K562 (cell line): ENCODE measurements at regions not wholly inside any gene's neighbourhood (a gene's known extent, or its start where the extent isn't known, plus 50 kb on each side); places are given as distances from the start of the nearest gene placed in this dataset.

ENCODE experiments used
- CEBPB ChIP-seq: fragments of 450-650 bp; IDR thresholded peaks from 2 replicates; pipeline ENCODE4 v1.6.1; 2016; ENCODE audit warnings: missing genetic modification characterization, missing compliant biosample characterization
- CTCF ChIP-seq, 3 experiments: IDR thresholded peaks in 2 of 3; conservative IDR thresholded peaks in 1 of 3; 2 replicates each; pipeline ENCODE4 v1.5.1; 2011 to 2012; ENCODE audit warnings: low read length in 3 of 3, mild to moderate bottlenecking in 3 of 3, control low read depth in 2 of 3, improper control_type of control experiment in 1 of 3, inconsistent platforms in 1 of 3, low read depth in 1 of 3, mixed read lengths in 1 of 3, moderate library complexity in 1 of 3; ENCODE audit not compliant: insufficient read depth in 2 of 3
- EZH2 ChIP-seq: IDR thresholded peaks from 2 replicates; pipeline ENCODE4 v1.6.1; 2012; ENCODE audit warnings: low read depth, mild to moderate bottlenecking, inconsistent platforms, low read length, borderline replicate concordance
- POLR2A ChIP-seq: fragments of 450-650 bp; conservative IDR thresholded peaks from 2 replicates; pipeline ENCODE4 v1.6.1; 2016
- ZNF224 ChIP-seq: sonication (generic); formaldehyde crosslinking; IDR thresholded peaks from 2 replicates; pipeline ENCODE4 v1.8.0; 2022; ENCODE audit warnings: mild to moderate bottlenecking, missing genetic modification reagents
- ZNF274 ChIP-seq: IDR thresholded peaks from 2 replicates; pipeline ENCODE4 v1.6.1; 2011; ENCODE audit warnings: low read depth, mild to moderate bottlenecking, low read length, moderate library complexity, borderline replicate concordance

DNA sequence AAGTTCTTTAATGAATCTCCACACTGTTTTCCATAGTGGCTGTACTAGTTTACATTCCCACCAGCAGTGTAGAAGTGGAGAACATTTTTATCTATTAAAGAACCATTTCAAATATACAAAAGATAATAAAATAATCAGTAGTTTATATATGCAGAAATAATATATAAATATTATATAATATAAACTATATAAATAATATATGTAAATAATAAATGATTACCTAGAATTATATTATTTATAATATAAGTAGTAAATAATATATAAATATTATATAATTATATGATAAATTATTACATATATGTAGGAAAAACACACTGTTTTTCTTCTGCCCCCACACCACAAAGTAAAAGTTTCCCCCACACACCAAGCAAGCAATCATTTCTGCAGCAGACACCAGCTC lies 83.5 kb upstream of the NEUROD6 start:
- TF ChIP-seq ZNF224 (no peak), CTCF (IDR thresholded peaks at IDR 0.05 in 2 of 3, conservative IDR thresholded peaks at IDR 0.05 in 1 of 3; ENCODE audit: insufficient read depth in 2 of 3, low read depth in 1 of 3, low read length in 3 of 3) (no peak), POLR2A (no peak), ZNF274 (no peak), EZH2 (no peak), CEBPB (tag) (no peak)
